ENCODE measurements at regions not wholly inside any gene's neighbourhood (a gene's known extent, or its start where the extent isn't known, plus 50 kb on each side); places are given as distances from the start of the nearest gene placed in this dataset.
"Not testable (repeated sequence)": the region's sequence is repeated elsewhere in the genome, so short reads cannot be mapped to it uniquely, and the experiment has no call there.

DNA sequence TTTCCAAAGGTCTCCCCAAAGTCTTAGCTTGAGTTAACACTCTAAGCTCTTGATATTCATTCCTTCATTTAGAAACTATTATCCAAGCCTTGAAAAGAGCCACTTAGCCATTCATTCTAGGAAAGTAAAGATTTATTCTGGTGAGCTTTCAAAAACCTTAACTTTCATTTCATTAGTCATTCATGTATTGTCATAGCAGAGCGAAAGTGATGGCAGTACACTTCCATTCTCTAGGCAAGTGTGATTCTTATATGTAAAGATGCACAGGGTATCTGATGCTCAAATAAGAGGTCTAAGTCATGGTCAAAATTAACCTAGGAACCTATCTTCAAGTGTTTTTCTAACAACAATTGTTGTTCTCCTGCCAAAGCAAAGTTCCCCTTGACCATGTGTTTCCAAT, 553.0 kb upstream of the FANCL start:
- no peak for DNase-seq

DNA sequence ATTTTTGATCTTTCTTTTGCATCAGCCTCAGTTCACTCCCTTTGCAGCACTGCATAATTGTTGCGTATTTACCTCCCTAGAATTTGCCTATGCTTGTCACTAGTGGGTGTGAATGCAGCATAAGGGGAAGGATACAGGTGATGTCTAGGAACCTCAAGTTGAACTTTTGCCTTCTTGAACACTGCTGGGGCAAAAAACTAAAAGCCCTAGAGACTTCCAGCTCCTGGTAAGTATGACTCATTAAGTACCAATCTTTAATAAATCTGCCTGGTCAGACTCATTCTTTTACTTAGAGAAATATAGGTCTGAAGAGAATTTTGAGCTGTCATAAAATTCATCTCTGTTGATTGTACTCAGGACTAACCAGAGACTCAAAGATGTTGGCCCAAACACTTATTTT, 547.3 kb upstream of the FANCL start:
- DNase-seq = no peak

DNA sequence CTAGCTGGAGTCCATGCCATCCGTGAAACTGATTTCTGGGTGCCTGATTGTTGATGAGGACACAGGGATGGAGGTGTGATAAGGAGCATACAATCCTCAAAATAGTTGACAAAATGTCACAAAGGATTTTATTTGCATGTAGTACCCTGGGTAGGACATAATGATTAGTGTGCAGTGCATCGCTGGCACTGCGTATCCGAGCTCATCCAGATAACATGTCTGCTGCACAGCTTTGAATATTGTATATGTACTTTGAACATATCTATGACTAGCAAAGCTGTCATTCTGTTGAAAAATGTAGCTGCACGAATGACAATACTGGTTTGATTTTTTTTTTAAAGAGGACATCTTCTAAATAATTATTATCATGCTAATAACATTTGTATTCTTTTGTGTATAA, 529.7 kb upstream of the FANCL start:
- DNase-seq = no peak

DNA sequence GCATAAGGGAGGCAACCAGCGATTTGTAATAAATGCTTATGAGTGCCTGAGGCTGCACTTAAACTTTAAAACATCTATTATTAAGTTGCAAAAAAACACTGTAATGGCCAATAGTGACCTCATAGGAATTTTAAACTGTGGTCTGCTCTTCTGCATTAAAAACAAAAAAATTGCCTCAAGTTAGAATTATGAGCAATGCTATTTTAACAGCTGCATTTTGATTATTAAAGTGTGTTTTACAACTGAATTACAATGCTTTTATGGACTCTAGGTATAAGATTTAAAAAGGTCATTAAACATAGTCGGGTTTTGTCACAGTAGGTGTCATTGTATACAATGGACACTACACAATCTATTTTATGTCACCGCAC, 528.7 kb upstream of the FANCL start:
- DNase-seq = no peak

DNA sequence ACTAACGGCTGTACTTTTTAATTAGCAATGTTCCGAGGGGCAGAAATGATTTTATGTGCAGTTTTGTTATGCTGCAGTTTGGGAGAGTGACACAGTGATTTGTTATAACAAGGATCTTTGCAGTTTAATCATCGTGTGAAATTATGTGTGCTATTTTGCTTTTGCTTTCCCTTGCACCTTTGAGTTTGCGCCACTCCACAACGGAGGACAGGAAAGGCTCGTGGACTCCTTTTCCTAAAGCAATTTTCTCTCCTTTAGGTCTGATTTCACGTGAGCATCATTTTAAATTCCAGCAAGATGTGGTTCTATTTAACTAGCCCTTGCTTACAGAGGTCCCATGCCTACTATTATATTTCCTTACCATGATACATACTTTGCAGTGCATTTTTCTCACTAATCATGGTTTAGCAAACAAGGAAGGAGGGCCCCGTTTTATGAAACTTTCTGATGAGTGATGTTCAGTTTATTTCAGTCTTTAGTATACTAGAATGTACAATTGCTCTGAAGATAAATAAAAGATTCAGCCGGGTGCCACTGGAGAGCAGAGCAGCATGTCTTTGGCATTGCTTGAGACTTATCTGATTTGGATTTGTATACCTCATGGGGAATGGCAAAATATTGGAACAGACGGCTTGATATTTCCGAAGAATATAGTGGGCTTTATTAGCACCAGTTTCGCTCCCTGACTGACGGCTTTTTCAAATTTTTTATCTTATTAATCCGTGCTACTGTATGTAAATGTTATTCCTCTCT, 528.2 kb upstream of the FANCL start:
- no peak for DNase-seq

DNA sequence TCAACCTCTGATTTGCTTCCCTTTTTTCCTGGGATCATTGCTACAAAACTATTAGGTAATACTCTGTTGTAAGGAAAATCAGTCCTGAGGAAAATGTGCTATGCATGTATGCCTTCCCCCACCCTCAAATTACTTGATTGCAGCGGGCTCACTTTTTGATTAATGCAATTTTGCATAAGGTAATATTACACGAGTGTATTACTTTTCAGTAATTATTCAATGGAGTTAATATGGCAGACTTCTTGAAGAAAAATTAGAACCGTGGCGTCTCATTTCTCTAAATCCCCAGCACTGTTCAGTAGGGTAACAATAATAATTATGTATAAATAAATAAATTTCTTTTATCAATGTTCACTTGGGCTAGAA, 527.6 kb upstream of the FANCL start:
- no peak for DNase-seq

DNA sequence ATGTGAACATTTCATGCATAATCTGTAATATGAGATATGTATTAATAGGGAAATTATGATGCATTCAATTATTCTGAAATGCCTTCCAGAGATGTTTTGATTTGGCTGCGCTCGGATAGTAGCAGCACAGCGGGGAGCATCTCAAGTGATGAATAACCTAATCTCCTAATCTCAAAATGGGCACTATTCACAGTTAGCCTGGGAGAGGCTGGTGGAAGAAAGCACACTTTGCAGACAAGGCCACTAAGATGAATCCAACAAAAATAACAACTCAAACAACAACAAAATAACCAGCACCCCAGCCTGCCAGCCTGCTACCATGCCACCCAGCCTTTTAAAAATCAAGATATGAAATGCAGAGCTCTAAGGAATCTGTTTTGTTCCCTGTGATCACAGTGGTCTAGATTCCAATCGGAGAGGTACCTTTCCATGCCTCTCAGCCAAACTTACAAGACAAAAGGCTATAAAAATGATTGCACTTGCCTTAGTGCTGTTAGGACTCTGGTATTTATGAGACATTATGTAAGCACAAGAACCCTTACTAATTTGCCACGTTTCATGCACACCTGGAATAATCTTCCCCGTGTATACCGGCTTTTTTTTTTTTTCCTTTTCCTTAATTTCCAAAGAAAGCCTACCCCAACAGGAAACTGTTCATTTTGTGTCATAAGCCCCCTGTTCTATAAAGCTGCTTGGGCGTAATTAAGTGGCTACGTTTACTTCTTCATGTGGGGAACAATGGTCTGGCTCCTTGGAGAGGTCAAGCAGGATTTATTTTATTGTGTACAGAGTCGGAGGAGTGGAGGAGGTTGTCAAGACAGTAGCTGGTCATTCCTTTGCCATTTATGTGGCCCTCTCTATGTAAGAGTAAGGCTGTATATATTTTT, 526.9 kb upstream of the FANCL start:
- no peak for DNase-seq

DNA sequence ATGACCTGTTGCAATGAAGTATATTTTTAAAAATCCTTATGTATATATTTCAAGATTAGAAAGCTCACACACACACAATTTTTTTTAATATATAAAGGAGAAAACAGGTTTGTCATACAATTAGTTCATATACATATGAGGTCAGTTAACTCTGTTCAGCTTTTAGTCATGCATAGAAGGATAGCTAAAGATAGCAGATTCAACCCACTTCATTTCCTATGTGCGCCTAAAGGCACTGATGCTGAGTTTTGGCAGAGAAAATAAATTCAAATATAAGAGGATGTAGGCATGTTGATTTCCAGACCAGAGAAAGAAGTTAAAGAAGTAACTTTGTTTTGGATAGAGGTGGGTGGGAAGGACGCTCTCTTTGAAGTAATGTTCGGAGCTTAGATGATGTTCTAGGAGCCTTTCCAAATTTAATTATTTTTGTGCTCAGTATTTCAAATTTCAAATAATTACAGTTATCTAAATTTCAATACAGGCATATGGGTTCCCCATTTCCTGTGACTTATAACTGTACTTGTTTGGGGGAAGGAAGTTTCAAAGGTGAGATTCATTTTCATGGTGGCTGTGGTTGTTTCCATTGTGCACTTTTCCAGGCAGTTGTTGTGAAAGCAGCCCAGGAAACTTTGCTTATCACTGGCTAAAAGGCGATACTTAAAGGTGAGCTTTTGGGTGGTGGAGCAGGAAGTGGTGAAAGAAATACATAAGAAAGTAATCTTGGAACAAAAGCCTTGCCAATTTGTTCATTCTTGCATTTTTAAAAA, 523.4 kb upstream of the FANCL start:
- no peak for DNase-seq

DNA sequence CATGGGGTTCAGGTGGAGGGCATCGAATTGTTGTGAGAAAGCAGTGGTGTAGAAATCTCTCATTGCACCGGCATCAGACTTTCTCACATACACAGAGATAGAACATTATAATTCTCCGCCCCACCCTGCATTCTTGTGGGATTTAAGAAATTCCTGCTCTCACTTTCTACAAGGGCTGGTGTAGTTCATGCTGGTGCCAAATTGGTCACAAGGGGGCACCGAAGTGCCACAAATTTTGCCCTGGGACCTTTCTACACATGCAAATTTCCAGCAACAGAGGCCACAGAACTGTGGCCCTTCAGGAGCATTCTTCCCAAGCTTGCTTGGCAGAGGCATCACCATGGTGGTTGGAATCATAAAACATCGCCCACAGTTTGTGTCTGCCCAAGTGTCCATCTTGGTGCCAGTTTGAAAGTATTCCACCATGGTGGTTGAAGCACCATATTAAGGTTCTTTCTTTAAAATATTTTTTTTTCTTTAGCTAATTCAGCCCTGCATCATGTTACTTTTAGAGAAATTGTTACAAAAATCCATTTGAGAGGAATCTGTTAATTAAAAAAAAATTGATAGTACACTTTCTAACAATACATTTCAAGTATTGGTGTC, 521.2 kb upstream of the FANCL start:
- no peak for DNase-seq

DNA sequence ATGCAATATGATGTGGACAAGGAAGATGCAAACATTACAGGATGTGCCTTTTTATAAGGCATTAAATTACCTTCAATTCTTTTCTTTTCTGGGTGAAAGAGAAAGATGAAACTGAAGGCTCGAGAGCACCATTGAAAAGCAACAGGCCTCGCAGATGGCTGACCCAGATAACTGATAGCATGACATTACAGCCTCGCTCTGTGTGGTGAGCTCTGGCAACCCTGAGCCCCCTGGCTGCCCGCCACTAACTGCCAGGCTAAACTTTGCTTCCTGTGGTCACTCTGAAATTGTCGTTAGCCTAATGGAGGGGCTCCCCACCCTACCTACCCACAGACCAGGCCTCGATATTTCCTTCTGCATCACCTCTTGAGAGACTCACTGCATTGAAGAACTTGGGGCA, 516.8 kb upstream of the FANCL start:
- no peak for DNase-seq

DNA sequence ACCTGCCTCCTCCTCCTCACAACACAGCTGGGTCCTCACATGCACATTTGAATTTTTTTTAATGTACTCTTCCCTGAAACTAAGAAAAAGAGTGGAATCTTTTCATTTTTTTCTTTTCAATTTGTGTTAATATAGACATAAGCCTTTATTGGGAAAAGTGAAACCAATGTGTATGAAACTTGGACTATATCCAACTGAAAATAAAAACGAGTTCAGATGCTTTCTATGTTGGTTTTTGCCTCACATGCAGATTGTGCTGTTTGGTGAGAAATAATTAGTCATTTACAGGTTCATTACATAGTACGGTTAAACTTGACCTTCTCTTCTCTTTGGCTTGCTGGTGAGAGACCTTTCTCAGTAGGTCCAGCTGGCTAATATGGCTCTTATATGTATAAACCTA, 515.2 kb upstream of the FANCL start:
- no peak for DNase-seq

DNA sequence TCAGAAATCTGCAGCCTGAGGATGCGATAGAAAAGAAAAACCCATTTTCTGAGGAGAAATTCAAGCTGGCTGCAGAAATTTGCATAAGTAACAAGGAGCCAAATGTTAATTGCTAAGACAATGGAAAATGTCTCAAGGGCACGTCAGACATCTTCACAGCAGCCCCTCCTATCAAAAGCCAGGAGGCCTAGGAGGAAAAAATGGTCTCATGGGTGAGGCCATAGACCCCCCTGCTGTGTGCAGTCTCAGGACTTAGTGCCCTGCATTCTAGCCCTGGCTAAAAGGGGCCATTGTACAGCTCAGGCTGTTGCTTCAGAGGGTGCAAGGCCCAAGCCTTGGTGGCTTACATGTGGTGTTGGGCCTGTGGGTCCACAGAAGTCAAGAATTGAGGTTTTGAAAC, 511.4 kb upstream of the FANCL start:
- not testable (repeated sequence) for DNase-seq

DNA sequence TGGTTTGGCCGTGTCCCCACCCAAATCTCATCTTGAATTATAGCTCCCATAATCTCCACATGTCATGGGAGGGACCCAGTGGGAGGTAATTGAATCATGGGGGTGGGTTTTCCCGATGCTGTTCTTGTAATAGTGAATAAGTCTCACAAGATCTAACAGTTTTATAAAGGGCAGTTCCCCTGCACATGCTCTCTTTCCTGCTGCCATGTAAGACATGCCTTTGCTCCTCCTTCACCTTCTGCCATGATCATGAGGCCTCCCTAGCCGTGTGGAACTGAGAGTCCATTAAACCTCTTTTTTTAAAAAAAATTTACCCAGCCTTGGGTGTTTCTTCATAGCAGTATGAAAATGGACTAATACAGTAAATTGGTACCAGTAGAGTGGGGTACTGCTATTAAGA, 510.6 kb upstream of the FANCL start:
- DNase-seq = not testable (repeated sequence)

DNA sequence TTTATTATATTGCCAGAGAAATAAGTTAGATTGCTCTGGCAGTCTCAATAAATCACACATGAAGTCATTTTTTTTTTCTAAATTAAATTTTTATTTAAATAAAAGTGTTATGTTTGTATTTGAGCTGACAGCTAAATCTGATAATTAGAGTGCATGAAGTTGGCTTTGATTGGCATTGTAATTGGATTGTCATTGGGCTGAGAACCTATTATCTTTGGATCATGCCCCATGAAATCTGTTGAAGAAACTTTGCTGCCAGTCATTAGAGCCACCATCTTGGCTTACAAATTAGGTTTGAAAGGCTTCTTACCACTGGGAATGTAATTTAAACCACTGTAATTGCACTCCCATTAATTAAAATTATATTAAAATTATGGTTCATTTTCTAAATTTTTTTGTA, 507.9 kb upstream of the FANCL start:
- DNase-seq = no peak

DNA sequence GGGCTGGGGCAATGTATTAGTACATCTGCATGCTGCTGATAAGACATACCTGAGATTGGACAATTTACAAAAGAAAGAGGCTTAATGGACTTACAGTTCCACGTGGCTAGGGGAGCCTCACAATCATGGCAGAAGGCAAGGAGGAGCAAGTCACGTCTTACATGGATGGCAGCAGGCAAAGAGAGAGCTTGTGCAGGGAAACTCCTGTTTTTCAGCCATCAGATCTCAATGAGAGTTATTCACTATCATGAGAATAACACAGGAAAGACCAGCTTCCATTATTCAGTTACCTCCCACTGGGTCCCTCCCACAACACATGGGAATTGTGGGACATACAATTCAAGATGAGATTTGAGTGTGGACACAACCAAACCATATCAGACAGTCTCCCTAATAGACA, 504.2 kb upstream of the FANCL start:
- not testable (repeated sequence) for DNase-seq

DNA sequence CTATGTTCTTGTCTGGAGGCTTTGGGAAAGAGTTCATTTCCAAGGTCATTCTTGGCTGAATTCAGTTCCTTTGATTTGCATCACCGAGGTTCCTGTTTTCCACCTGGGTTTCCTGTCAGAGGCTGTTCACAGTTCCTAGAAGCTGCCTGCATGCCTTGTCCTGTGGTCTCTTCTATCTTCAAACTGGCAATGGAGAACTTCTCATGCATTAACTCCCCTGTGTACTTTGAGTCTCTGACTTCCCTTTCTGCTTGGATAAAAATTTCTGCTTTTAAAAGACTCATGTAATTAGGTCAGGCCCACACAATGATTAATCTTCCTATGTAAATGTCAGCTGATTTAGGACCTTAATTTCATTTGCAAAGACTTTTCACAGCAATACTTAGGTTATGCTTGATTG, 499.3 kb upstream of the FANCL start:
- DNase-seq = no peak

DNA sequence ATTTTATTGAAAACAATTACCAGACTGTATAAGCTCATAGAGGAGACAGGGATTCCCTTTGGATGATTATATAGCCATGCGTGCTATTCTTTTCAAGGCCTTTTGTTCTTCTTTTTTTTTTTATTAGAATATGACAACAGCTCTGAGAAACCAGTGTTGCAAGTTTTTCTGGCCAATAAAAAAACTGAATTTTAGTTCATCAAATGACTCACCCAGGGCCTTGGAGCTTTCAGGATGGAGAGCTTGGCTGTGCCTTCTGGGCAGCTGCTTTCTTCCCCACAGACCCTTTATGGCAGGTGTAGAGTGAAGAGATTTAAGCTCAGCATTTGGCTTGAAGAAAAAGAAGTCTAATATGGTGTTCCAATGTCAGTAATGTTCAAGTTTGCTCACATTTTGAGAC, 497.9 kb upstream of the FANCL start:
- DNase-seq = no peak

DNA sequence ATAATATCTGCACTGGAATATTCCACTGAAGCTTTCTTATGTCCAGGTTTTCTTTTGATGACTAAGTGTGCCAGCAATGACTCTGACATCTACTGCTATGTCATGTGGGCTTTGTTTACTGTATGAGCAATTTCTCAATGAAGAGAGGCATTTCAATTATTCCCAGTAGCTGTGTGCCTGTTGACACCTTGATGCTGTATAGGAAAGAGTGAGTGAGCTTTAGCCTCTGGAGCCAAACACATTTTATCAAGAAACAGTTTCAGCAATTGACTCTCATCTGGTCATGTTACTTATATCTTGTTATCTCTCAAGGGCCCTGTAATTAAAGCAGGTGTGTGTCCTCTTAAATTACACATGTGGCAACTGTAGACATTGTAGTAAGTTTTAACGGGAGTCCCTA, 493.2 kb upstream of the FANCL start:
- no peak for DNase-seq

DNA sequence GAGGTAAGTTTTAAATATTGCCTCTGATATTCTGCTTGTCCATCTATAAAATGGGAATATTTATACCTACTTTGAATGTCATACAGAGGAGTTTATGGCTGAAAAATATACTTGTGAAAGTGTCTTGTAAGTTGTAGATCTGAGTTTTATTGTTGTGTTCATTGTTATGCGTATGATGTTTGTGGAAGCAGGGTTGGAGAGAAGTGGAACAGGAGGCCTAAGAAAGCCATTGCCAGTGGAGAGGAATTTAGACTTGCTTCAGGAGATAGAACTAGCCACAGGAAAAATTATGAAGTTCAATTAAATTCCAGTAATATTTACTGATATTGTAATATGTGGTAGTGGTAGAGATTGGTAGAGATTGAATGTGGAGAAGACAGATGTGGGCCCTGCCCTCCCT, 491.9 kb upstream of the FANCL start:
- DNase-seq = no peak

DNA sequence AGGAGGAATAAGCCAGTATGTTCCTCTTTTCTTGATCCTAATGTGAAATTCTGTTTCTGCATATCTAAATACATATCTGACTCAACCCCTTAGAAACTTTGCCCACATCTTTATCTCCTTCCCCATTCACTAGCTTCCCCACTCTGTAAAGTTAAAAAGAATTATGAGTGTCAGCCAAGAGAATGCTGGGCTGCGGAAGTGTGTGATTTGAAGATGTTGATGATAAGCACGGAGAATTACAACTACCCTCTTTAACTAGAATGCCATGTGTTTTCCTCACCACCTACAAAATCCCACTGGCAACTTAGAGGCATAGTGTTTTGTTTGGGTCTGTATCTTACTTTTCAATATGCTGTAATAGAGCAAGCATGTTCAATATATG, 490.4 kb upstream of the FANCL start:
- no peak for DNase-seq

DNA sequence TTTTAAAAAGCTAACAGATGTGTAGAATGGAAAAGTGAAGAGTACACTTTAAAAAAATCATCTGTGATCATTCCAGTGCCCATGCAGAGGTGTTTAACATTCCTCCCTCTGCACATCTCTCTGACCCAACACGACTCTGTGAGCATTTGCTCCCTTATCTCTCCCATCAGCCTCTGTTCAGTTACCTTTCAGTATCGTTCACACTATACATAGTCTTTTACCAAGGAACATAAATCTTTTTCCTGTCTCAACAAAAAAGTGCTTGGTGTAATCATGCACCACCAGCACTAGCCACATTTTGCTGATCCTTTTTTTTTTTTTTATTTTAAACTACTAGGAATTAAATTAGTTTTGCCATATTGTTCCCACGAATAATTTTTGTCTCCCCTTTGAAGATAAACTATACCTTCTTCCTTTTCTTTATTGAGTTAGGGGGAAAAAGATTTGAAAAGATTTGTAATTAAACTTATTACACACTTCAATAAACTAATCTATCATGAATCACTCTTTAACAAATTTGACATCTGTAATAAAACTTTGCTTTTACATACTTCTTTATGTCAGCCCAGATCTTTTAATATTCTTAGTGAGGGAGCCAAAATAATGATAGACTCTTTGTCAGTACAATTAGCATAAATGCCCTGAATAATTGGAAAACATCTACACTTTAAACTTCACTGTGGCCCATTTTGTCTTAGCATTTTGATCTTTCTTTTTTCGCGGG, 489.8 kb upstream of the FANCL start:
- DNase-seq = no peak

DNA sequence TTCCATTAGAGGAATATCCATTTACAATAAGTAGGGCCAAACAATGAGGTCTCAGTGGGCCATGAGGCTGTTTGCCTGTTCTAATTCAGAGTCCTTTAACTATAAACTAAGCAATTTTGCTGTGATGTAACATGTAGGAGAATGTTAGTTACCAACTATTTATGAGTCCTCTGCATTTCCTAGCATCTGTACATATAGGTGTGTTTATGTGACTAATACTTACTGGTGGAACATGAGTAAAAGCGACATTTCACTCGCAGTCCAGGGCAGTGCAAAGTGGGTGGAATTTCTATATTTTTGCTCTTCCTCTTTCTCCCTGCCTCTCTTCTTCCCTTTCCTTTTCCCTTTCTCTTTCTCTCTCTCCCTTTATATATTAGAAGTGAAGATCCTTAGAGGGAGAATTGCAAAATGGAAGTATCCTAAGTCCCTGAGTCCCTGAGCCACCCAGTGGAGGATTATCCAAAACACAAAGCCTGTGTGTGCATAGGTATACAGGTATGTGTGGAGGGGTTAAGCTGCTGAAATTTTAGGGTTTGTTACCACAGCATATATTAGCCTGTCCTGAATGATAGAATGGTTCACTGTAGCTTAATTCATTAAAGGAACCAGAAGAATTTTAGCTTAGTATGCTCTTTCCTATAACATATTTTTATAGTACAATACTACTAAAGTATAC, 487.0 kb upstream of the FANCL start:
- DNase-seq = no peak

Measured in 8988T (cell line).